Stimulated activated CD8-positive, alpha-beta memory T cell treated with anti-CD3 and anti-CD28 coated beads, Interleukin-15, amount 100 ng/mL, for 48 hours (primary cell): ENCODE measurements at regions not wholly inside any gene's neighbourhood (a gene's known extent, or its start where the extent isn't known, plus 50 kb on each side); places are given as distances from the start of the nearest gene placed in this dataset.

Experiments used
- DNase-seq, 2 donors: peaks; one replicate each; pipeline ENCODE4 v3.0.0-alpha.2; 2020; ENCODE audit warnings: low read depth in 2 of 2

DNA sequence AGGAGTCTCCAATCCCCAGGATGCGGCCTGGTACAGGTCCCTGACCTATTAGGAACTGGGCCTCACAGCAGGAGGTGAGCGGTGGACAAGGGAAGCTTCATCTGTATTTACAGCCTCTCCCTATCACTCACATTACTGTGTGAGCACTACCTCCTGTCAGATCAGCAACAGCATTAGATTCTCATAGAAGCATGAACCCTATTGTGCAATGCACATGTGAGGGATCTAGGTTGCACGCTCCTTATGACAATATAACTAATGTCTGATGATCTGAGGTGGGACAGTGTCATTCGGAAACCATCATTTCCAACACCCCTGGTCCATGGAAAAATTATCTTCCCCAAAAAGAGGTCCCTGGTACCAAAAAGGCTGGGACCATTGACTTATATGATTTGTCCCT, 1000.5 kb downstream of the FLRT2 start:
- DNase-seq, result no peak

DNA sequence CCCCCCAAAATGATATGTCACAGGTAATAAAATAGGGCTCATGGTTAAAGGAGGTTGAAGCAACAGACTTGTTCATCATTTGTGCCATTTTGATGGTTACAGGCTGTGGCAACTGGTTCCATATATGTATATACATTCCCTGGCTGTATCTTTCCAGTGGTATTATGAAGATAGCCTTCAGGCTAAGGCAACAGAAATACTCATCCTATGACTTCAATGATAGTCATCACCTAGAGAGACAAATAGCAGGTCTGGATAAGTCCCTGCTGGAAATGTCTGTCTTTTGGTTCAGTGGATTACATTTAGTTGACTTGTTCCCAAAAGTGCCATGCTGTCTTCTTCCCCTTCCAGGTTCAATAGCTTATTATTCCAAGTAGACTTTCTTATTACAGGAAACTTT, 997.4 kb downstream of the FLRT2 start:
- no peak for DNase-seq

DNA sequence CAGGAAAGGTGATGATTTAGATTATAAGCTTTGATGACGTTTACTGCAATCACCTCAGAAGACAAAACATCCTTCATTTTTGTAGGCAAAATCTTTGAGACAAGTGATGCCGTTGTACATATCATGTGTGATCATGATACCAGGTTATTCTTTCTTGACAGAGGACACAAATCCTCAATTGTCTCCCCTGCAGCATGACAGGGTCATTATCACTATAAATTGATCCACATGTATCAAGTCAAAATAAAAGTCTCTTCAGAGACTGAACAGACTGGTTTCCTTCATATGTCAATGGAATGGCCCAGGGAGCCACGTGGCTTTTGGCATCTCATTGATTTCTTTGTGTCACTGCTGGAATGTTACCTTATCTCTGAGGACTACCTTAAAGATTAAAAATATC, 995.7 kb downstream of the FLRT2 start:
- DNase-seq, result no peak

DNA sequence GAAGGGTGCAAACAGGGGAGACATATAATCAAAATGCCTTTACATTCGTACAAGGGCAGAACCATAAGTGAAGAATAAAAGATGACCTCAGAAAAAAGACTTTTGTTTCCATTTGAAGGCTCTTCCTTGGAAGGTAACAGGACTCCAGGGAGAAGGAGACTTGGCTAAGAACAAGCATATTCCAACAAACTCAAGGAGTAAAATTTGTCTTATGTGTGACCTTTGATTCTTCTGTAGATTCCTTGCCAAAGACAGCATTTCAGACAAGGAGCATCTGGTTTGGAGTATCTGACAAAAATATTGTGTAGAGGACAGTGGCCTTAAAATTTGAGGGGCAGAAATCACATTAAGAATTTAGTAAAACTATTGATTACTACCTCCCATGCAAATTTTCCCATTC, 991.9 kb downstream of the FLRT2 start:
- no peak for DNase-seq

DNA sequence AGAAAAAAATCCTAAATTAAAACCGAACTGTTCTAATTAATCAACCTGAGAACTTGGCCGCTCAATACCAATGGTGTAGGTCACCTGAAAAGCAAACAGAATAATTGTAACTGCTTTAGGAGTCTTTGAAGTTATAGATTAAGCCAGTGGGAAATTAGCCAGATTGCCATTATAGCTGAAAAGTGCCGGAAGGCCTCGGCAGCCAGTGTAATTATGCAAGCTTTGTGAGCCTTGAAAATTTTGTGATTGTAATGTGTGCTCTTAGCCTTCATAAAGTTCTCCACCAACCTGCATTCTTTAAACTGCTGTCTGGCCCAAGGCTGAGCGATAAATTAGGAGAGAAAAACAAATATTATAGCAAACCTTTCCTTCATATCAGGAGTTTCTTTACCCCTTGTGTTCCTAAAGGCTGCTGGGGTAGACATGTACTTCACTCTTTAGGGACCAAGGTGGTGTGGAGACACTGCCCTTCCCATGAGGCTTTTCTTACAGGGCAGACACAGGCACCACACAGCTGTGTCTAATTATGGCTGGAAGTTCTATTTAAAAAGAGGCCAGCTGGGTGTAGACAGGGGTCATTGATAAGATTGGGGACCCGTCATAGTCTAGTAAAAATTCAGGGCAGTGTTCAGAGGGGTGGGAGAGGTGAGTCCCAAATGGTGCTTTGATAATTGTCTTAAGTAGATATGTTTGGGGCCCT, 991.2 kb downstream of the FLRT2 start:
- DNase-seq, result no peak

DNA sequence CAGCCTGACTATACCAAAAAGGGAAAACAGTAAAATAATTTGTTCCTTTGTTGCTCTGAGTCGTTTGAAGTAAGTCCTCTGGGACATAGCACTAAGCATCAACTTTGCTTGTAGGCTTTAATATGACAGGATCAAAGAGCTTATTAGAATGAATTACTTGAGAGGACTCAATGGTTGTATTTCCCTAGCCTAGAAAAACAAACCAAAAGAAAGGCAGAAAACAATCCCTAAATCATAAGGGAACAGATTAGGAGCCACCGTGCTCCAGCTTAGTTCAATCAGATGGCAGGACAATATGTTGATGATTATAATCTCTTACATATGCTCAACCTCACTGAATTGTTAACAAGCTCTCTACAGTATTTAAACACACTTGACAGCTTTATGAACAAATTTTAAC, 988.4 kb downstream of the FLRT2 start:
- DNase-seq, result no peak

DNA sequence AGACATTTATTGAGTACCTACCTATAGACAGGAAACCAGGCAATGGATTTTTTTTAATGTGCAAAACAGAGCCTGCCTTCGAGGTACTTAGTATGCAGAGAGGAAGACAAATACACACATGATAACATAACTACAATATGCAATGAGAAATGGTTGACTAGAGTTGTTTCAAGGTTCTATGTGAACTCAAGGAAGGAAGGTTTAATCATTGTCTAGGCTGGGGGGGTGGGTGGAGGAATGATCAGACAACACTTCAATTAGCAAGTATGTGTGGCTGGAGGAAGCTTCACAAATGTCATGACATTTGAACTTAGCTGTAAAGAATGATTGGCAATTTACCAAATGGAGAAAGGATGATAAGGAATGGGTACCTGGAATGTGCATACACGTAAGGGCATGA, 985.3 kb downstream of the FLRT2 start:
- DNase-seq, result no peak

DNA sequence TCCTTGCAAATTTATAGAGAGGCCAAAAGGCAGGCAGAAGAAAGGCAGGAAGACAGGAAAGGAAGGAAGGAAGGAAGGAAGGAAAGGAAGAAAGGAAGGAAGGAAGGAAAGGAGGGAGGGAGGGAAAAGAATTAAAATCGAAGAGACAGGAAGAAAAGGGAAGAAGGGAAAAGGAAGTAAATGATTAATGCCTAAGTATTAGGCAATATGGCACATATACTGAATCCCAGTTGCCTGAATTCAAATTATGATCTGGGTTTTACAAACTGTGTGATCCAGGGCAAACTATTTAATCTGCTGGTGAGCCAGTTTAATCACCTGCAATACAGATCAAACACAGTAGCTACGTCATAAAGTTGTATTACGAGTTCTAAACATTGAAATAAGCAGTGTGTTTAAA, 983.6 kb downstream of the FLRT2 start:
- no peak for DNase-seq

DNA sequence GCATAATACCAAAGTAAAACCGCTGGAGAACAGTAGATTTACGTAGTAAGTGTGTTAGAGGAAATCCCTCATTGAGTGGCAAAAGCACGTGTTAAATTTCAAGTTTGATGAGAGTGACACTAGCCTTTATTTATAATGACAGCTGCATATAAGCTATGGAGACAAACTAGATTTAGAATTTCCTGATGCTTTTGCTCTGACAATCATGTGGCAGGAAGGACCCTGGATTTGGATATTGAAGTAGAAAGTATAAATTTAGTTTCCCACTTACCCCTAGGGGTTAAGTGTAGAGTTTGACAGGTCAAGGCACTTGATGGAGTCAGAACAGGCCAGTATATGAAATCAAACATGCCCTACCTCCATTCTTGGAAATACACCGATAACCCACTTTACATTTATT, 983.1 kb downstream of the FLRT2 start:
- DNase-seq, result no peak

DNA sequence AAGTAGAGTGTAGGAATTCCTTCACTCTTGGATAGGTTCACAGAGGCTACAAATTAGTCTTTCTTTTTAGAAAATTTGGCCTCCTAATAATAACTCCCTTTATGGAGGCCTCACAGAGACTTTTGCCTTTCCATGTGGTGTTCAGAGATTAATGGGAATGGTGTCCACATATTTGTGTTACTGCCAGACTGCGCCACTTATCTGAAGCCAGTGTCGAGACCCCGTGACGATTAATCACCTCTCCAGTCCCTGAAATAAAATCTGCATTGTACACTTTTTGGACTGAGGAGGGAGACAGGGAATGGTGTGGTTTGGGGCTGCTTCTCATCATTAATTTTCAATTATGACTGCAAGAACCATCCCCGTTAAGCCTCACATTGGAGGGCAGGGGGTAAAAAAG, 980.5 kb downstream of the FLRT2 start:
- DNase-seq, result no peak

DNA sequence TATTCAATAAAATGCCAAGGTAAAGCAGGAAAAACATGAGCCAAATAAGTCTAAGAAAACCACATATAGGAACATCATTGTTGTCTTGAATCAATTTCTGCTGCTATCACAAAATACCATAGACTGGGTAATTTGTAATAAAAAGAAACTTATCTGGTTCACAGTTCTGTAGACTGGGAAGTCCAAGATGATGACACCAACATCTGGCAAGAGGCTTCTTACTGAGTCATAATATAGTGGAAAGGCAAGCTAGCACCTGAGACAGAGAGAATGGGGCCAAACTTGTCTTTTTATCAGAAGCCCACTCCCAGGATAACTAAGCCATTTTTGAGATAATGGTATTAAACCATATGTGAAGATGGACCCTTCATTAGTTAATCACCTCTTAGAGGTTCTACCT, 975.9 kb downstream of the FLRT2 start:
- DNase-seq, result no peak

DNA sequence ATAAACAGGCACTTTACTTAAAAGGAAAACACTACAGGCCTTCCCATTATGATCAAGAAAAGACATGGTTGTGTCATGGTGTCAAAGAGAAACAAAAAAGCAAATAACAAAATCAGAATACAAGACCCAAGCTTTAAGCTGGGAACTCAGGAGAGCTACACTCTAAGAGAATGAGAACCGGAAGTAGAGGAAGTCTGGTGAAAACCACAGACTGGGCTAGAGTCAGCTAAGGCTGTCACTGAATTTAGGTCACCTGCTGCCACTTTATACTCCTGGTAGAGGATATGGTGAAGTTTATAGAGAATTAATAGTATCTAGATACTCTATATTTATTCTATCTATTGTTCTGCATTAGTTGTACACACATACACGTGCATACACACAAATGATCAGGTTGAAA, 971.7 kb downstream of the FLRT2 start:
- DNase-seq, result no peak

DNA sequence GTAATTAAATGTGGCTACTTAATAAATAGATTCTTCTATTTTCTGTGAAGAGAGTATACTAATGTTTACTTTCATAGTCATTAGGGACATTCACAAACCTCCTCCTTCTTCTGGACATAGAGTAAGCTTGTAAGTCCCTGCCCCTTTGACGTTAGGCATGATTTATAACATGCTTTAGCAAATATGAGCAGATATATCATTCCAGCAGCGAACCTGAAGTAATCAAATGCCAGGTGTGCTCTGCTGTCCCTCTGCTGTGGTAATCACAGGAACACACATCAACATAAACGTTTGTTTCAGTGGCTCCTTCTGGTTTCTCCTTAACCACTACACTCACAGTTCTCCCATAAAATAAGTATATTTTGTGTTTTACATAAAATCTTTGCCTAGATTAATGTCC, 961.8 kb downstream of the FLRT2 start:
- no peak for DNase-seq

DNA sequence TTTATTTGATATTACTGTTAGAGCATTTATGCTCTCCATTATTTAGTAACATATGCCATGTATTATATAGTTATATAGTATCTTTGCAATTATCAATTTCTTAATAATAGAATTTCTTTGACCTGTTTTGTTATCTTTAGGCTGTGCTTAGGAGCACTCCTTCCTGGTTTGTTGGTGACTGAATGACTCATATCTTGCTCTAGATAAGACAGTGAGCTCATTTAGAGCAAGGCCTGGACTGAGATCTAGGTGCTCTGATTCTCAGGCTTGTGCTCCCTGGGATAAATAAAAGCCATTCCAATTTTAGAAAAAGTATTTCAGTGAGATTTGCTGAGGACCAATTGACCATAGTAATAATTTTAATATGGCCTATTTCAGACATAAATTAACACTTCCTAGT, 951.2 kb downstream of the FLRT2 start:
- DNase-seq, result no peak

DNA sequence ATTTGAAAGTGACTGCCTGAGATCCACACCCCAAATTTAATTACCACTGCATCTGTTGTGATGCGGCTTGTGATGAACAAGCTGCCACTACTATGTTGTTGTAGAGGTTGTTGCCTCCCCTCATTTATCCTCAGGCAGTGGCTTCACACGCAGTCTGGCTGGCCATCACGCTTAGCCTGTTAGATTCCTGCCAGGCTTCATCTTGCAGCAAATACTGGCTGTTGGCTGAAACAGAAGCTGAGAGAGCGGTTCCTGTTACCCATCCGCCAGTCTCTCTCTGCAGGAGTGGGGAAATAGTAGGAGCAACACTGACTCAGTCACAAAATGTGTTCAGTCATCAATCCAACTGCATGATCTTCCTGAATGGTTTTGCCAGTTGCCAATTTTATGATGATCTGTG, 934.4 kb downstream of the FLRT2 start:
- no peak for DNase-seq

DNA sequence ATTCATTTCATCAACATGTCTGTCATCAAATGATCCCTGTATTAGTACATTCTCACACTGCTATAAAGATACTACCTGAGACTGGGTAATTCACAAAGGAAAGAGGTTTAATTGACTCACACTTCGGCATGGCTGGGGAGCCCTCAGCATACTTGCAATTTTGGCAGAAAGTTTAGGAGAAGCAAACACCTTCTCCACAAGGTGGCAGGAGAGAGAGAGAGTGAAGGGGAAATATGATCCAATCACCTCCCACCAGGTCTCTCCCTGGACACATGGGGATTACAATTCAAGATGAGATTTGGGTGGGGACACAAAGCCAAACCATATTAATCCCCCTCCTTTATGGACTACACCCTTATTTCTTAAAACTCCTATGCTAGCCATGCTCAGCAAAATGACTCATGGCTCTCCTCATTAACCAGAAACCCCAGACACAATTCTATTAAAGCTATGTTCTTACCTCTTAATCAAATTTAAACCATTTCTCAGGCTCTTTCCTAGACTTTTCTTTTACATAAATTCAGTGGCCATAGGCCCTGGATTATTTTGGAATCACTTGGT, 932.3 kb downstream of the FLRT2 start:
- DNase-seq, result no peak

DNA sequence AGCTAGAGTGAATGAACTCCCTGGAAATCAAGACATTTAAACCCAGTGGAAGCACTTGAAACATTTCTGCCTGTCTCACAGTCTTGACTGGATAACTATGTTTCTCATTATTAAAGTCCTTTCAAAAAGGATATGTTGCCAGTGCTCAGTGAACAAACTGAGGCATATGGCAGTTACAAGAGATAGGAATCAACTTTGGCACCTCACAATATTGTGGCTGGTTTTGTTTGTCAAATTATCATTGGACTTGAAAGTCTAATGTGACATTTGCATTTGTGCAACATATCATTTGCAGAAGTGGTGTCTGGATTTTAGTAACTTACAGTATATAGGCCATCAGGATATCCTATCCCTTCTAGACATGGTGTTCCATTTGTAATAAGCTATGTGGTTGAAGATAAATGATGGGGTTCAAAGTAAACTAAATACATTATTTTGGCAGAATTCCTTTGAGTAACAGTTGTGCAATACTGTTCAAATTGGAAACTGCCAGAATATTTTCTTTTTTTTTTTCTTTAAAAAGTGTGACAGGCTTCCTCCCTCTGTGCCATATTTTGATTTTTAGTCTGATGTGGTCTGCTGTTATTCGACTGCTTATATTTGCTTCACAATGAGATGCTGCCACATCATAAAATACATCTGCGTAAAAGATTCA, 927.7 kb downstream of the FLRT2 start:
- no peak for DNase-seq

DNA sequence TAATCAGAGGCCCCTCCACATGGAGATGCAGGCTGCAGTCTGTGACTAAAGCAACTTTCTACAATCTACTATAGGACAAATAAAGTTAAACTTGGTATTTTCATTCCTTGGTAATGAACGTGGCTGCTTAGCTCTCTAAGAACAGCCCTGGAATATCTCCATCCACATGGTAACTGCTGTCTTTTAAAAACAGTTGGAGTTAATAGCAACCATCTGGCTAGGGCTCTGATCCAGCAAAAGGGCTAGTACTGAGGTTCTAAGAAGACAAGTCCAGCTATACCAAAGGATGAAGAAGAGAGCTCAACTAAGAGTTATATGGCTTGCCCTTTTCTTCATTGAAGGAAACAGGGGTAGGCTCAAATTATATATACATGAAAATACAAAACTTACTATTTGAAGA, 920.1 kb downstream of the FLRT2 start:
- DNase-seq, result no peak

DNA sequence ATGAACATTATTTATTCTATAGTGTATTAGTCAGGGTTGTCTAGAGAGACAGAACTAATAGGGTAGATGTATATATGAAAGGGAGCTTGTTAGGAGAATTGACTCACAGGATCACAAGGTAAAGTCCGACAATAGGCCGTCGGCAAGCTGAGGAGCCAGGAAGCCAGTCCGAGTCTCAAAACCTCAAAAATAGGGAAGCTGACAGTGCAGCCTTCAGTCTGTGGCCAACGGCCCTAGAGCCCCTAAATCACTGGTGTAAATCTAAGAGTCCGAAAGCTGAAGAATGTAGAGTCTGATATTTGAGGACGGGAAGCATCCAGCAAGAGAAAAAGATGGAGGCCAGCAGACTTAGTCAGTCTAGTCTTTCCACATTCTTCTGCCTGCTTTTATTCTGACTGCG, 912.2 kb downstream of the FLRT2 start:
- DNase-seq, result no peak

DNA sequence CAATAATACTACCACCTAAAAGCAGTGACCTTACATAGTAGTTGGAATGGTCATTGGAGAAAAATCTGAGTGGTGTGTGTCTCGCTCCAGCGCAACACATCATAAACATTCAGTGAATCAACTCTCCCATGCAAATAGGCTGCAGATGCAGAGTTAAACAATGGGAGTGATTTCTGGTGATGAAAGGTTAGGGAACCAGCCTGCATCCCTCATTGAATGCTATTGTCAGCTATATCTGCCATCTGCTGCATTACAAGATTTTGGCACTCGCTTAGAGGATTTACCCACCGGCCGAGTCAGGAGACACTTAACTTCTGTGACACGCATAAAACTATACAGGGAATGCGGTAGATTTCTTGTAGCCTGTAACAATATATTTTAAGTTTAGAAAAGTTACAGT, 900.9 kb downstream of the FLRT2 start:
- DNase-seq, result no peak

DNA sequence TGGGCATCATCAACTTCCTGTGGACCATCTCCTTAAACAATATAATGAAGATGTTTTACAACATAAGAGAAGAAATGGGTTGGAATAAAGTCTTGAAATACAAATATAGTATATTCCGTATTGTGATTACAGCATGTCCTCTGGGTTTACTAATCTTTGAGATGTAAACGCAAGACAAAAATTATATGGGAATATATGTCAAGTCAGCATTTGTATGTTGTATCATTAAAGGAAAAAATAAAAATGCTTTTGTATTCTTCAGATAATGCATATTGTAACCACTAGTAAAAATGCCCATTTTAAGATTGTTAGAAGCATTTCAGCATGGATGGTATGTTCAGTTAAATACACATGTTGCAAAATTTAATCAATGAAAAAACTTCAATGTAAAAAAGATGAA, 893.3 kb downstream of the FLRT2 start:
- DNase-seq, result no peak

DNA sequence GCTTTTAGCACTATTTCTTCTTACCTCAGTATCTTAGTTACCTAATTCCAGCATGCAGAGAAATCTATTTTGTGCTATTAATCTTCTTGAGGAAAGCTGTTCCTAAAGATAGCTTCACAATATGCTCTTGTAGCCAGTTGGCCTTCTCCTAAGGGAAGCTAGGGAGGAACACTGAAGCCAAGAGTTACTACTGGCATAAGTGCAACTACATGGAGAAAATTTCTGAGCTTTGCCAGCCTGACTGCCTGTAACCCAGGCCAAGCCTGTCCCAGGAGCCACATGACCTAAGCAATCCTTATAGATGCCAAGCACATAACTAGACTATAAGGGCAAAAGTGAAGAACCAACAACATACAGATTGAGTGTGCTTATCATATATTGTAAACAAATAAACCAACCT, 890.2 kb downstream of the FLRT2 start:
- no peak for DNase-seq

DNA sequence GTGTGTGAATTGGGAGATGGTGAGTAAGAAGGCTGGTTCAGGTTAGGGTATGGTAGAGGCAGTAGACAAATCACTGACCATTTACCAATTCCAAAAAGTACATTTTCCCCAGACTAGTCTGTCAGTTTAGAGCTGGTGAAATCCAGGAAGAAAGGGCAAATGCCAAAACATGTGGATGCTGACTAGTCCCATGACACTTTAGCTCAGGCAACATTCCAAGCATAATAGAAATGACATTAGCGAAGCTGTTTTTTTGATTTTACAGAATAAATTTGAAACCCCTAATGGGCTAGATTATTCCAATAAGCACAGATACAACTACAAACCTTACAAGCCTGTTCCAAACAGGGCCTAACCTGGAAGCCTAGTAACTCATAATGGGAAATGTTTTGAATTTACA, 884.2 kb downstream of the FLRT2 start:
- no peak for DNase-seq
